GM12878 (cell line): ENCODE measurements at regions not wholly inside any gene's neighbourhood (a gene's known extent, or its start where the extent isn't known, plus 50 kb on each side); places are given as distances from the start of the nearest gene placed in this dataset.

Experiments used
- ATF7 ChIP-seq: fragments of 450-650 bp; IDR thresholded peaks from 2 replicates; pipeline ENCODE4 v1.6.1; 2016; ENCODE audit warnings: low read depth, mild to moderate bottlenecking
- POLR2AphosphoS5 ChIP-seq: IDR thresholded peaks from 2 replicates; pipeline ENCODE4 v1.6.1; 2011; ENCODE audit warnings: mild to moderate bottlenecking, low read length, inconsistent platforms
- RAD21 ChIP-seq: IDR thresholded peaks from 2 replicates; pipeline ENCODE4 v1.6.1; 2011; ENCODE audit warnings: mild to moderate bottlenecking, low read depth, low read length, moderate library complexity; ENCODE audit not compliant: insufficient read depth
- RAD51 ChIP-seq: fragments of 450-650 bp; IDR thresholded peaks from 2 replicates; pipeline ENCODE4 v1.6.1; 2016; ENCODE audit warnings: moderate library complexity, mild to moderate bottlenecking, inconsistent platforms
- SUZ12 ChIP-seq: fragments of 200-600 bp; sonication (generic); IDR thresholded peaks from one replicate; pipeline ENCODE4 v1.6.1; 2018; ENCODE audit warnings: antibody characterized with exemption, mild to moderate bottlenecking; ENCODE audit not compliant: unreplicated experiment
- TCF12 ChIP-seq: IDR thresholded peaks from 2 replicates; pipeline ENCODE4 v1.6.1; 2011; ENCODE audit warnings: low read depth, mild to moderate bottlenecking, low read length
- ZBTB4 ChIP-seq: fragments of 450-650 bp; formaldehyde crosslinking; IDR thresholded peaks from 2 replicates; pipeline ENCODE4 v1.4.0; 2022; ENCODE audit warnings: mild to moderate bottlenecking, moderate library complexity
- TF ChIP-seq, protein P1 (sequence below), 3 experiments: IDR thresholded peaks in 2 of 3; conservative IDR thresholded peaks in 1 of 3; 2 replicates each; pipeline ENCODE4 v1.5.1; 2011; ENCODE audit warnings: low read depth in 3 of 3, low read length in 3 of 3, mild to moderate bottlenecking in 3 of 3, control low read depth in 2 of 3, moderate library complexity in 2 of 3, inconsistent platforms in 1 of 3, mixed read lengths in 1 of 3; ENCODE audit not compliant: control insufficient read depth in 2 of 3, insufficient read depth in 1 of 3; ENCODE audit errors: extremely low read depth in 1 of 3
- TF ChIP-seq, protein P2 (sequence below): fragments of 450-650 bp; formaldehyde crosslinking; IDR thresholded peaks from 2 replicates; pipeline ENCODE4 v1.4.0; 2020; ENCODE audit warnings: mild to moderate bottlenecking, moderate library complexity

DNA sequence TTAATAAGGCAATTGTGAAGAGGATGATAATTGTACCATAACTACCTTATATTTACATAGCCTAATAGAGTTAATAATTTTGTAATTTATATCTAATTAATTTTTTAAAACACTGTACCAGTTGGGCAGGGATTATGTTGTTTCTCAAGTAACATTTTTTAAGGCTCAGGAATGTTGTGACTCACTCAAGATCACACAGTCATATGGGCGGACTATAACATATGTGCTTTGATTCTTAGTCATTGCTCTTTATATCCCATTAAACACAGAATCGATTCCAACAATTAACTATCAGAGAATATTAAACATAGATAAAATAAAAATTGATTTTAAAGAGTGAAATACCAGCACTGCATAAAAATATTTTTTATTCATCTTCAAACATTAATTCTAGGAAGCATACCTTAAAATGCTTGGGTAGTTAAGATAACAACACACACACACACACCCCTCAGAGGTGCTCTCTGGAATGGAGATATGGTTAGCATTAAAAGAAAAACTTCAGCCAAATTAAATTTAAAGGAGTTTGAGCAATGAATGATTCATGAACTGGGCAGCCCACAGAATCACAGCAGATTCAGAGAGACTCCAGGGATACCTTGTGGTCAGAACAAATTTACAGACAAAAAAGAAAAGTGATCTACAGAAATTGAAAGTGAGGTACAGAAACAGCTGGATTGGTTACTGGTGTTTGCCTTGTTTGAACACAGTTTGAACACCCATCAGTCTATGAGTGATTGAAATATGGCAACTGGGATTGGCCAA lies 869.4 kb upstream of the ID2 start:
- TF ChIP-seq RAD21, result no peak
- TF ChIP-seq, protein P1, sequence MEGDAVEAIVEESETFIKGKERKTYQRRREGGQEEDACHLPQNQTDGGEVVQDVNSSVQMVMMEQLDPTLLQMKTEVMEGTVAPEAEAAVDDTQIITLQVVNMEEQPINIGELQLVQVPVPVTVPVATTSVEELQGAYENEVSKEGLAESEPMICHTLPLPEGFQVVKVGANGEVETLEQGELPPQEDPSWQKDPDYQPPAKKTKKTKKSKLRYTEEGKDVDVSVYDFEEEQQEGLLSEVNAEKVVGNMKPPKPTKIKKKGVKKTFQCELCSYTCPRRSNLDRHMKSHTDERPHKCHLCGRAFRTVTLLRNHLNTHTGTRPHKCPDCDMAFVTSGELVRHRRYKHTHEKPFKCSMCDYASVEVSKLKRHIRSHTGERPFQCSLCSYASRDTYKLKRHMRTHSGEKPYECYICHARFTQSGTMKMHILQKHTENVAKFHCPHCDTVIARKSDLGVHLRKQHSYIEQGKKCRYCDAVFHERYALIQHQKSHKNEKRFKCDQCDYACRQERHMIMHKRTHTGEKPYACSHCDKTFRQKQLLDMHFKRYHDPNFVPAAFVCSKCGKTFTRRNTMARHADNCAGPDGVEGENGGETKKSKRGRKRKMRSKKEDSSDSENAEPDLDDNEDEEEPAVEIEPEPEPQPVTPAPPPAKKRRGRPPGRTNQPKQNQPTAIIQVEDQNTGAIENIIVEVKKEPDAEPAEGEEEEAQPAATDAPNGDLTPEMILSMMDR (IDR thresholded peaks at IDR 0.05 in 2 of 3, conservative IDR thresholded peaks at IDR 0.05 in 1 of 3; ENCODE audit: control insufficient read depth in 2 of 3, extremely low read depth in 1 of 3, insufficient read depth in 1 of 3, low read depth in 3 of 3, low read length in 3 of 3), result no peak
- TF ChIP-seq, protein P2, sequence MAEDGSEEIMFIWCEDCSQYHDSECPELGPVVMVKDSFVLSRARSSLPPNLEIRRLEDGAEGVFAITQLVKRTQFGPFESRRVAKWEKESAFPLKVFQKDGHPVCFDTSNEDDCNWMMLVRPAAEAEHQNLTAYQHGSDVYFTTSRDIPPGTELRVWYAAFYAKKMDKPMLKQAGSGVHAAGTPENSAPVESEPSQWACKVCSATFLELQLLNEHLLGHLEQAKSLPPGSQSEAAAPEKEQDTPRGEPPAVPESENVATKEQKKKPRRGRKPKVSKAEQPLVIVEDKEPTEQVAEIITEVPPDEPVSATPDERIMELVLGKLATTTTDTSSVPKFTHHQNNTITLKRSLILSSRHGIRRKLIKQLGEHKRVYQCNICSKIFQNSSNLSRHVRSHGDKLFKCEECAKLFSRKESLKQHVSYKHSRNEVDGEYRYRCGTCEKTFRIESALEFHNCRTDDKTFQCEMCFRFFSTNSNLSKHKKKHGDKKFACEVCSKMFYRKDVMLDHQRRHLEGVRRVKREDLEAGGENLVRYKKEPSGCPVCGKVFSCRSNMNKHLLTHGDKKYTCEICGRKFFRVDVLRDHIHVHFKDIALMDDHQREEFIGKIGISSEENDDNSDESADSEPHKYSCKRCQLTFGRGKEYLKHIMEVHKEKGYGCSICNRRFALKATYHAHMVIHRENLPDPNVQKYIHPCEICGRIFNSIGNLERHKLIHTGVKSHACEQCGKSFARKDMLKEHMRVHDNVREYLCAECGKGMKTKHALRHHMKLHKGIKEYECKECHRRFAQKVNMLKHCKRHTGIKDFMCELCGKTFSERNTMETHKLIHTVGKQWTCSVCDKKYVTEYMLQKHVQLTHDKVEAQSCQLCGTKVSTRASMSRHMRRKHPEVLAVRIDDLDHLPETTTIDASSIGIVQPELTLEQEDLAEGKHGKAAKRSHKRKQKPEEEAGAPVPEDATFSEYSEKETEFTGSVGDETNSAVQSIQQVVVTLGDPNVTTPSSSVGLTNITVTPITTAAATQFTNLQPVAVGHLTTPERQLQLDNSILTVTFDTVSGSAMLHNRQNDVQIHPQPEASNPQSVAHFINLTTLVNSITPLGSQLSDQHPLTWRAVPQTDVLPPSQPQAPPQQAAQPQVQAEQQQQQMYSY, result no peak
- no peak for TF ChIP-seq ATF7
- TF ChIP-seq ZBTB4 (CRISPR knock-in tag), result no peak
- no peak for TF ChIP-seq RAD51
- no peak for TF ChIP-seq POLR2AphosphoS5
- TF ChIP-seq TCF12, result no peak
- TF ChIP-seq SUZ12, result no peak
